ES-I3 (cell line): ENCODE measurements at regions not wholly inside any gene's neighbourhood (a gene's known extent, or its start where the extent isn't known, plus 50 kb on each side); places are given as distances from the start of the nearest gene placed in this dataset.

Experiments used
- H3K36me3 ChIP-seq: 2 replicates; pipeline ENCODE4 v1.6.1; 2013; ENCODE audit warnings: mild to moderate bottlenecking, low read length, control low read depth, moderate library complexity; ENCODE audit not compliant: insufficient read depth
- H3K4me1 ChIP-seq: 2 replicates; pipeline ENCODE4 v1.6.1; 2013; ENCODE audit warnings: mild to moderate bottlenecking, control low read depth, low read length; ENCODE audit not compliant: insufficient read depth
- H3K9ac ChIP-seq: 2 replicates; pipeline ENCODE4 v1.6.1; 2013; ENCODE audit warnings: low read depth, mild to moderate bottlenecking, low read length, moderate library complexity
- H3K9me3 ChIP-seq: 2 replicates; pipeline ENCODE4 v1.6.1; 2013; ENCODE audit warnings: mild to moderate bottlenecking, low read length, moderate library complexity; ENCODE audit not compliant: control insufficient read depth, insufficient read depth

DNA sequence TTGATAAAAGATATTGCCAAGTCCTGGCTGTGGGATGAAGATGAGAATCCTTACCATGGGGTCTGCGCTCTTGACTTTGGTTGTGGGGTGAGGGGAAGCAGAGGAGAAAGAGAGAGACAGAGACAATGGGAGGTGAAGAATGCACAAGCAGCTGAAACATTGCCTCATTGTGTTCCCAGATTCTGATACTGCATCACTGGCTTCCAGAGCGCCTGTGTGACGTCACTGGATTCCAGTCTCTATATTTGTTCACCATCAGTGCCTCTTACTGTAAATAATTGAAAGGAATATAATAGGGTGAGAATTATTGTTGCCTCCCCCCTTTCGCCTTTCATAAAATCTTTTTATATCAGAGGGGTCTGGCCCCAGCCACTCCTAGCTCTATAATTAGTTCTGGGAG lies 188.9 kb upstream of the NTF3 start:
- Histone ChIP-seq H3K4me1 (peaks cover 36% of the 10 kb centered on the region), H3K36me3 (no peaks in the 10 kb centered on the region), H3K9ac (no peak overlapping the region), H3K9me3 (no peaks in the 10 kb centered on the region)

- Histone ChIP-seq H3K9ac (no peak overlapping the region), H3K9me3 (no peaks in the 10 kb centered on the region), H3K4me1 (peaks cover 36% of the 10 kb centered on the region), H3K36me3 (no peaks in the 10 kb centered on the region)
These were observed 187.4 kb upstream of the NTF3 start for GRCh38 chr12:5244513-5244972.

GRCh38 chr12:5246196-5246595 lies 185.7 kb upstream of the NTF3 start:
- Histone ChIP-seq H3K9ac (no peak overlapping the region), H3K36me3 (no peaks in the 10 kb centered on the region), H3K4me1 (peaks cover 36% of the 10 kb centered on the region), H3K9me3 (no peaks in the 10 kb centered on the region)

DNA sequence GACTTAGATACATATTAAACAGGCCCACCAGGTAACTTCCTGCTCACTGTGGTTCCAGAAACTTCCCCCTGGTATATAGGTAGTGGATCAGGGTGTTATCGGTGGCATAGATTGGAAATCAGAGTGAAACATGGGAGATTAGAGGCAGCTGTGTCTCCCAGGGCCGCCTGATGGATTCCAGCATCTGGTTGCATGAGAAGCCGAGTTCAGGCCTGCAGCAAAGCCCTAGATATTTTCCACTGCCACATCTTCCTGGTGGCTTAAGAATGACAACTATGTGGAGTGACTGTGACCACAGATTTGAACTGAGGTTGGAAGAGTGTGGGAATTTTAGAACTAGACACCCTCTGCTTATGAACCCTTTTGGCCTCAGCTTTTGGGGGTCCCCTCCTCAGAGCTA lies 184.8 kb upstream of the NTF3 start:
- Histone ChIP-seq H3K9me3 (no peaks in the 10 kb centered on the region), H3K36me3 (no peaks in the 10 kb centered on the region), H3K9ac (no peak overlapping the region), H3K4me1 (peaks cover 36% of the 10 kb centered on the region)

GRCh38 chr12:5248230-5248629 lies 183.7 kb upstream of the NTF3 start:
- peaks cover 33% of the 10 kb centered on the region for H3K4me1 ChIP-seq
- no peak overlapping the region for H3K9ac ChIP-seq
- H3K9me3 ChIP-seq = no peaks in the 10 kb centered on the region
- H3K36me3 ChIP-seq = no peaks in the 10 kb centered on the region

GRCh38 chr12:5248999-5249526 lies 182.8 kb upstream of the NTF3 start:
- Histone ChIP-seq H3K9me3 (no peaks in the 10 kb centered on the region), H3K36me3 (no peaks in the 10 kb centered on the region), H3K4me1 (peaks cover 28% of the 10 kb centered on the region), H3K9ac (no peak overlapping the region)

- Histone ChIP-seq H3K36me3 (no peaks in the 10 kb centered on the region), H3K4me1 (peaks cover 11% of the 10 kb centered on the region), H3K9me3 (no peaks in the 10 kb centered on the region), H3K9ac (no peak overlapping the region)
These were observed 180.8 kb upstream of the NTF3 start for GRCh38 chr12:5251092-5251491.

GRCh38 chr12:5251786-5252185 lies 180.1 kb upstream of the NTF3 start:
- no peaks in the 10 kb centered on the region for H3K36me3 ChIP-seq
- no peak overlapping the region for H3K9ac ChIP-seq
- H3K4me1 ChIP-seq = peaks cover 4% of the 10 kb centered on the region
- no peaks in the 10 kb centered on the region for H3K9me3 ChIP-seq

DNA sequence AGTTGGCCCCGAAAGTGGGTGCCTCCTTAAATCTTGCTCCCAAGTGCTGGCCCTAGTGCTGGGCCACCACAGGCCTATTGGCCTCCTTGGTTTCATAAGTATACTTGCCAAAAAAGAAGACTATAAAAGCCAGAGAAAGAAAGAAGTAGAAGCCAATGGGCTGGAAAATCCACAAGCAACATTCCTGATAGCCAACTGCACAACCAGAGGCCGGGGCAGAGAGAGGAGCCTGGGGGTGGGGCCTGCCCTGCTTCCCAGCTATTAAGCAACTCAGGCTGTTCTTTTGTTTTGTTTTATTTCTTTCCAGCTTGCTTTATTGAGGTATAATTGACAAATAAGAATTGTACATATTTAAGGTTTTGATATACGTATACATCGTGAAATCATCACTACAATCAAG lies 177.2 kb upstream of the NTF3 start:
- Histone ChIP-seq H3K4me1 (peaks cover 21% of the 10 kb centered on the region), H3K9me3 (no peaks in the 10 kb centered on the region), H3K36me3 (no peaks in the 10 kb centered on the region), H3K9ac (no peak overlapping the region)

DNA sequence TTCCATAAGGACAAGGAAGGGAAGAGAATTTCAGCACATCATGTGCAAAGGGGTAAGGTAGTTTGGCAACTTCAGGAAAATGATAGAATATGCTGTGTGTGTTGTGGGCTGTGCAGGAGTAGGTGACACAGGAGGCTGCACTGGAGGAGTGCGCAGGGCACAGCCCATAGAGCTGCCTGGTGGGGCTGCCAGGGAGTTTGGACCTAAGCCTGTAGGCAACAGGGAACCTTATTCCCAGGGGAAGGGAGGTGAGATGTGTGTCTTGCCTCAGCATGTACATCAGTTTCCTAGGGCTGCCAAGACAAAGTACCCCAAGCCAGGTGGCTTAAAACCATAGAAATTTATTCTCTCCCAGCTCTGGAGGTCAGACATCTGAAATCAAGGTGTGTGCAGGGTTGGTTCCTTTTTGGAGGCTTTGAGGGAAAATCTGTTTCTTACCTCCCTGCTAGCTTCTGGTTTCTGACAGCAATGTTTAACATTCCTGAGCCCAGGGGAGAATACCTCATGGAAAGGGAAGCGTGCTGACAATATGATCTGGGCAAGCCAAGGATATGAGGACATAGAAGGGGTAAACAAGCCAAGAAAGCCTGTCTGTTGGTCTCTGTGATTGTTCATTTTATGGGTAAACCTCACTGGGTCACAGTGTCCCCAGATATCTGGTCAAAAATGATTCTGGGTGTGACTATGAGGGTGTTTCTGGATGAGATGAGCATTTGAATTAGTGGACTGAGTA lies 174.0 kb upstream of the NTF3 start:
- H3K9ac ChIP-seq = no peak overlapping the region
- no peaks in the 10 kb centered on the region for H3K9me3 ChIP-seq
- no peaks in the 10 kb centered on the region for H3K36me3 ChIP-seq
- peaks cover 21% of the 10 kb centered on the region for H3K4me1 ChIP-seq

DNA sequence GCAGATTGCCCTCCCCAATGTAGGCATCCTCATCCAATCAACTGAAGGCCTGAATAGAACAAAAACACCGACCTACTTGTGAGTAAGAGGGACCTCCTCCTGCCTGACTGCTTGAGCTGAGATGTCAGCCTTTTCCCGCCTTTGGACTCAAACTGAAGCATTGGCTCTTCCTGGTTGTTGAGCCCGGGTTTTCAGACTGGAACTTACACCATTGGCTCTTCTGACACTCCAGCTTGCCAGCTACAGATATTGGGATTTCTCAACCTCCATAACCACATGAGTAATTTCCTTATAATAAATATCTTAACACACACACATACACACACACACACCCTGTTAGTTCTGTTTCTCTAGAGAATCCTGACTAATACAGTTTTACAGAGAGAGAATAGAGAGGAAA lies 173.4 kb upstream of the NTF3 start:
- H3K9me3 ChIP-seq = no peaks in the 10 kb centered on the region
- H3K36me3 ChIP-seq = no peaks in the 10 kb centered on the region
- H3K4me1 ChIP-seq = peaks cover 21% of the 10 kb centered on the region
- no peak overlapping the region for H3K9ac ChIP-seq

DNA sequence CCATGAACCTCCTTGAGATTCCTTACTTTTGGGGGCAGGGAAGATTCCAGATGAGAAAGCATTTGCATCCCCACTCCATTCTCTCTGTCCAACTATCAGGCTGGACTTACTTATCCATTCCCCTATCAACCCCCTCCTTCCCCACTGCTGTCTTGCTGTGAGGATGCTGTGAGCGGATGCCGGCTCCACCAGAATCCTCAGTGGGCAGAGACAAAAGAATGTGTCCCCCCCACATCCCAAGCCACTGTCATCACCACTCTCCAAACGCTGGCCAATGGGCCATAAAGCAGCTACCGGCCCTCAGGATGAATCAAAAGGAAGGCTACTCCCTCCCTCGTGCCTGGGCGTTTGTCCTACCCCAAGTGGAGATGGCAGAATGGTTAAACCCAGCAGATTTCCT lies 173.0 kb upstream of the NTF3 start:
- Histone ChIP-seq H3K9me3 (no peaks in the 10 kb centered on the region), H3K4me1 (peaks cover 21% of the 10 kb centered on the region), H3K9ac (no peak overlapping the region), H3K36me3 (no peaks in the 10 kb centered on the region)

- H3K4me1 ChIP-seq = peaks cover 21% of the 10 kb centered on the region
- no peaks in the 10 kb centered on the region for H3K9me3 ChIP-seq
- no peak overlapping the region for H3K9ac ChIP-seq
- H3K36me3 ChIP-seq = no peaks in the 10 kb centered on the region
These were observed 172.4 kb upstream of the NTF3 start for GRCh38 chr12:5259523-5259922.

DNA sequence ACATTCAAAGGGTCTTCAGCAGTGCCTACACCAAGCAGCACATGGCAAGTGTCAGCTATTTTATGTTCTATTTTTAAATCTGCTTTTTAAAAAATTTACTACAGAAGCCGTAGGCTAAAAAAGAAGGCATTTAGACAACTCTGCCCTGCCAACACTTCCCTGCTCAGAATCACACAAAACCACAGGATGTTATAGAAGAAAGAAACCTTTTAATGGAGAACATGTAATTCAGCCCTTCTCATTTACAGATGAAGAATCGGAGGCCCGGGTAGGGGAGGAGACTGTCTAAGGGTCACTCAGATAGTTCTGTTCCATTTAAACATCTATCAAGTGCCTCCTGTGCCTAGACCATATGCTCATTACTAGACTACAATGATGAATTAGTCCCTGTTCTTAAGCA lies 171.8 kb upstream of the NTF3 start:
- Histone ChIP-seq H3K9me3 (no peaks in the 10 kb centered on the region), H3K36me3 (no peaks in the 10 kb centered on the region), H3K9ac (no peak overlapping the region), H3K4me1 (peaks cover 21% of the 10 kb centered on the region)

- Histone ChIP-seq H3K9ac (no peak overlapping the region), H3K36me3 (no peaks in the 10 kb centered on the region), H3K9me3 (no peaks in the 10 kb centered on the region), H3K4me1 (peaks cover 21% of the 10 kb centered on the region)
These were observed 171.3 kb upstream of the NTF3 start for GRCh38 chr12:5260591-5261086.
